HFFc6 (cell line): ENCODE measurements at regions not wholly inside any gene's neighbourhood (a gene's known extent, or its start where the extent isn't known, plus 50 kb on each side); places are given as distances from the start of the nearest gene placed in this dataset.

Experiments
- DNase-seq: peaks from one replicate; pipeline ENCODE4 v3.0.0-alpha.2; 2018
- H3K27ac Mint-ChIP-seq: 2 replicates; pipeline ENCODE4 v1.8.0; 2020; ENCODE audit warnings: mild to moderate bottlenecking, mixed read lengths
- H3K27me3 Mint-ChIP-seq: 2 replicates; pipeline ENCODE4 v1.8.0; 2021; ENCODE audit warnings: mild to moderate bottlenecking, moderate library complexity, mixed read lengths; ENCODE audit not compliant: insufficient read depth
- H3K36me3 Mint-ChIP-seq: 2 replicates; pipeline ENCODE4 v1.8.0; 2021; ENCODE audit warnings: low read depth, mixed read lengths
- H3K4me1 Mint-ChIP-seq: 2 replicates; pipeline ENCODE4 v1.8.0; 2020; ENCODE audit warnings: low read depth, mixed read lengths
- H3K4me3 Mint-ChIP-seq: 2 replicates; pipeline ENCODE4 v1.8.0; 2020; ENCODE audit warnings: mild to moderate bottlenecking, moderate library complexity, mixed read lengths
- H3K9me3 Mint-ChIP-seq: 2 replicates; pipeline ENCODE4 v1.8.0; 2020; ENCODE audit warnings: mild to moderate bottlenecking, mixed read lengths
- TF ChIP-seq, protein P1 (sequence below): fragments of 200-600 bp; sonication (generic); IDR thresholded peaks from 2 replicates; pipeline ENCODE4 v1.5.0; 2021; ENCODE audit warnings: antibody characterized with exemption, mild to moderate bottlenecking

- TF ChIP-seq, protein P1, sequence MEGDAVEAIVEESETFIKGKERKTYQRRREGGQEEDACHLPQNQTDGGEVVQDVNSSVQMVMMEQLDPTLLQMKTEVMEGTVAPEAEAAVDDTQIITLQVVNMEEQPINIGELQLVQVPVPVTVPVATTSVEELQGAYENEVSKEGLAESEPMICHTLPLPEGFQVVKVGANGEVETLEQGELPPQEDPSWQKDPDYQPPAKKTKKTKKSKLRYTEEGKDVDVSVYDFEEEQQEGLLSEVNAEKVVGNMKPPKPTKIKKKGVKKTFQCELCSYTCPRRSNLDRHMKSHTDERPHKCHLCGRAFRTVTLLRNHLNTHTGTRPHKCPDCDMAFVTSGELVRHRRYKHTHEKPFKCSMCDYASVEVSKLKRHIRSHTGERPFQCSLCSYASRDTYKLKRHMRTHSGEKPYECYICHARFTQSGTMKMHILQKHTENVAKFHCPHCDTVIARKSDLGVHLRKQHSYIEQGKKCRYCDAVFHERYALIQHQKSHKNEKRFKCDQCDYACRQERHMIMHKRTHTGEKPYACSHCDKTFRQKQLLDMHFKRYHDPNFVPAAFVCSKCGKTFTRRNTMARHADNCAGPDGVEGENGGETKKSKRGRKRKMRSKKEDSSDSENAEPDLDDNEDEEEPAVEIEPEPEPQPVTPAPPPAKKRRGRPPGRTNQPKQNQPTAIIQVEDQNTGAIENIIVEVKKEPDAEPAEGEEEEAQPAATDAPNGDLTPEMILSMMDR: no peak
- Mint-ChIP-seq H3K27ac (no peak overlapping the region), H3K4me3 (no peak overlapping the region), H3K4me1 (no peaks in the 10 kb centered on the region), H3K36me3 (peaks cover 4% of the 10 kb centered on the region; the same call in 1 of the 2 replicates), H3K27me3 (no peaks in the 10 kb centered on the region; the same call in 1 of the 2 replicates), H3K9me3 (peaks cover 32% of the 10 kb centered on the region)
- no peak for DNase-seq
These were observed 49.7 kb downstream of the SIPA1L2 start for GRCh38 chr1:232579958-232580941.

DNA sequence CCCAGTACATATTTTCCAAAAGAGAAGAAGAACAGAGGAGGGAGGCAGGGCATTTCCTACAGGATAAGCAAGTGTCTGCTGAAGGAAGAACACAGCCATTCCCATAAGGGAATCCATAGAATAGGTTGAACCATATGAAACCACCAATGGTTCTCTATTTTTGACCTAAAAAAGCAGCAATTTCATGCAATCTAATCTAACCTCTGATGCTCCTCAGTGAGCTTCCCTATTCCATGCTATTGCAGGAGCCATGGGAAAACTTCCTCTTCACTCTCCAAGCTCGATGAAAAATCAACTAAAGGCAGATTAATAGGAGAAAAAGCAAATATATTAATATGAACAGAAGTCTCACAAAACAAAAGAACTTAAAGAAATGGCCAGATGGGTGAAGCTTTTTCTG is 50.5 kb downstream of the SIPA1L2 start:
- Mint-ChIP-seq H3K9me3 (peaks cover 32% of the 10 kb centered on the region), H3K27ac (no peak overlapping the region), H3K27me3 (no peaks in the 10 kb centered on the region; the same call in 1 of the 2 replicates), H3K4me1 (no peaks in the 10 kb centered on the region), H3K36me3 (peaks cover 4% of the 10 kb centered on the region; the same call in 1 of the 2 replicates), H3K4me3 (no peak overlapping the region)
- TF ChIP-seq, protein P1: no peak
- DNase-seq: no peak

DNA sequence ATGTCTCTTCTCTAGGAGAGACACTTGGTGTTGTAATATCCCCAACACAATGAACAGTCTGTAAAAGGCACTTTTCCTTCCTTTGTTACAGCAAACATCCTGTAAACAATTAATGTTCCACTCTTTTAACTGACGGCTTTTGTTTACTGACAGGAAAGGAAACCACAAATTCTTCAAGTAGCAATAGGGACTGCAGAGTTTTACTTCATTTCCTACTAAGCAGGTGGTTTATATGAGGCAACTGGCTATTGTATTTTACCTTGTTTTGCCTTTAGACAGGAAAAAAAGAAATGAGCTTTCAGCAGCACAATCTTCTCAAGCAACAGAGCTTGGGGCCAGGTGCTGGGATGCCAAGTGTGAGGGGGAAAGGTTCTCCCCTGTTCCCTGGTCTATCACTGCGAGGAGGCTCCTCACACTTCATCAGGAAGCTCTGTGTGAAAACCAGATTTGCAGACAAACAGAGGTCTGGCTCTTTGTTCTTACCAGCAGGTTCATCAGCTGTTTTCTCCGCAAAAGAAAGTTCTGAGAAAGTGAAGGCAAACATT is 51.2 kb downstream of the SIPA1L2 start:
- TF ChIP-seq, protein P1: no peak
- H3K9me3 Mint-ChIP-seq: peaks cover 25% of the 10 kb centered on the region
- no peak overlapping the region for H3K4me3 Mint-ChIP-seq
- no peak overlapping the region for H3K27ac Mint-ChIP-seq
- peaks cover 4% of the 10 kb centered on the region; the same call in 1 of the 2 replicates for H3K36me3 Mint-ChIP-seq
- no peaks in the 10 kb centered on the region; the same call in 1 of the 2 replicates for H3K27me3 Mint-ChIP-seq
- no peaks in the 10 kb centered on the region for H3K4me1 Mint-ChIP-seq
- DNase-seq: no peak

- Mint-ChIP-seq H3K4me3 (no peak overlapping the region), H3K27ac (no peak overlapping the region), H3K9me3 (peaks cover 19% of the 10 kb centered on the region), H3K4me1 (no peaks in the 10 kb centered on the region), H3K36me3 (peaks cover 4% of the 10 kb centered on the region; the same call in 1 of the 2 replicates), H3K27me3 (no peaks in the 10 kb centered on the region; the same call in 1 of the 2 replicates)
- DNase-seq: no peak
- TF ChIP-seq, protein P1: no peak
These were observed 52.2 kb downstream of the SIPA1L2 start for GRCh38 chr1:232577772-232578171.

- TF ChIP-seq, protein P1: no peak
- Mint-ChIP-seq H3K4me3 (no peak overlapping the region), H3K4me1 (no peaks in the 10 kb centered on the region), H3K27me3 (no peaks in the 10 kb centered on the region; the same call in 1 of the 2 replicates), H3K27ac (no peak overlapping the region), H3K9me3 (peaks cover 22% of the 10 kb centered on the region), H3K36me3 (peaks cover 4% of the 10 kb centered on the region; the same call in 1 of the 2 replicates)
- DNase-seq: no peak
These were observed 53.4 kb downstream of the SIPA1L2 start for GRCh38 chr1:232576537-232576936.
